K562 (cell line): ENCODE measurements at regions not wholly inside any gene's neighbourhood (a gene's known extent, or its start where the extent isn't known, plus 50 kb on each side); places are given as distances from the start of the nearest gene placed in this dataset.

ENCODE experiments used
- CBFA2T3 ChIP-seq: fragments of 450-650 bp; IDR thresholded peaks from 2 replicates; pipeline ENCODE4 v1.6.1; 2017
- CBX3 ChIP-seq, 2 experiments: IDR thresholded peaks; 1 replicate in 1 of 2; 2 replicates in 1 of 2; pipeline ENCODE4 v1.6.1; 2012; ENCODE audit warnings: inconsistent platforms in 2 of 2, low read length in 2 of 2, borderline replicate concordance in 1 of 2, control low read depth in 1 of 2
- FOXK2 ChIP-seq, 2 experiments: fragments of 450-650 bp; IDR thresholded peaks in 1 of 2; conservative IDR thresholded peaks in 1 of 2; 2 replicates each; pipeline ENCODE4 v1.6.1; 2016; ENCODE audit warnings: low read depth in 2 of 2, mild to moderate bottlenecking in 1 of 2
- KLF1 ChIP-seq: fragments of 450-650 bp; IDR thresholded peaks from 2 replicates; pipeline ENCODE4 v1.6.1; 2016; ENCODE audit warnings: missing genetic modification characterization, missing compliant biosample characterization
- LEF1 ChIP-seq: fragments of 450-650 bp; IDR thresholded peaks from 2 replicates; pipeline ENCODE4 v1.6.1; 2016; ENCODE audit warnings: mild to moderate bottlenecking
- MYC ChIP-seq, 2 experiments: fragments of 250-450 bp in 1 of 2; sonication (Bioruptor Pico) in 1 of 2; IDR thresholded peaks; 2 replicates each; pipeline versions ENCODE4 v1.5.1 to v1.6.1; 2012 to 2021; ENCODE audit warnings: low read depth in 2 of 2, borderline replicate concordance in 1 of 2, improper control_type of control experiment in 1 of 2, low read length in 1 of 2, mild to moderate bottlenecking in 1 of 2, moderate library complexity in 1 of 2
- NKRF ChIP-seq: fragments of 450-650 bp; IDR thresholded peaks from 2 replicates; pipeline ENCODE4 v1.6.1; 2016; ENCODE audit warnings: borderline replicate concordance
- POLR3A ChIP-seq: IDR thresholded peaks from 2 replicates; pipeline ENCODE4 v1.6.1; 2011; ENCODE audit warnings: borderline replicate concordance, mild to moderate bottlenecking, moderate library complexity; ENCODE audit not compliant: insufficient read length, insufficient read depth; ENCODE audit errors: extremely low read depth
- PRDM10 ChIP-seq: fragments of 450-650 bp; IDR thresholded peaks from 2 replicates; pipeline ENCODE4 v1.6.1; 2018; ENCODE audit not compliant: partially characterized antibody
- PREB ChIP-seq: sonication (generic); formaldehyde crosslinking; IDR thresholded peaks from 2 replicates; pipeline ENCODE4 v1.8.1; 2023; ENCODE audit warnings: mild to moderate bottlenecking, missing genetic modification reagents
- RCOR1 ChIP-seq, 2 experiments: IDR thresholded peaks; 2 replicates each; pipeline ENCODE4 v1.6.1; 2012; ENCODE audit warnings: low read depth in 2 of 2, low read length in 2 of 2, borderline replicate concordance in 1 of 2, improper control_type of control experiment in 1 of 2
- RNF219 ChIP-seq: fragments of 250-450 bp; sonication (Bioruptor Pico); IDR thresholded peaks from 2 replicates; pipeline ENCODE4 v1.5.0; 2022; ENCODE audit warnings: mild to moderate bottlenecking
- SMARCE1 ChIP-seq: fragments of 450-650 bp; IDR thresholded peaks from 2 replicates; pipeline ENCODE4 v1.7.1; 2016; ENCODE audit warnings: mild to moderate bottlenecking
- SRSF9 ChIP-seq: fragments of 200-400 bp; formaldehyde crosslinking; IDR thresholded peaks from 2 replicates; pipeline ENCODE4 v1.6.1; 2017; ENCODE audit warnings: low read depth, low read length, borderline replicate concordance
- TAF9B ChIP-seq: fragments of 450-650 bp; IDR thresholded peaks from 2 replicates; pipeline ENCODE4 v1.6.1; 2018; ENCODE audit warnings: mild to moderate bottlenecking; ENCODE audit not compliant: partially characterized antibody
- TEAD4 ChIP-seq, 2 experiments: sonication (generic) in 1 of 2; formaldehyde crosslinking in 1 of 2; IDR thresholded peaks; 2 replicates each; pipeline versions ENCODE4 v1.6.1 to v1.8.0; 2012 to 2022; ENCODE audit warnings: borderline replicate concordance in 1 of 2, inconsistent platforms in 1 of 2, low read length in 1 of 2, mild to moderate bottlenecking in 1 of 2, missing genetic modification reagents in 1 of 2
- ZKSCAN8 ChIP-seq: fragments of 200-800 bp; sonication (Bioruptor generic); IDR thresholded peaks from 2 replicates; pipeline ENCODE4 v1.6.1; 2016; ENCODE audit warnings: missing genetic modification characterization, missing compliant biosample characterization
- ZNF347 ChIP-seq: fragments of 450-650 bp; formaldehyde crosslinking; IDR thresholded peaks from 2 replicates; pipeline ENCODE4 v1.4.0; 2020; ENCODE audit warnings: low read depth, mild to moderate bottlenecking, moderate library complexity
- ZNF75A ChIP-seq: fragments of 450-650 bp; formaldehyde crosslinking; IDR thresholded peaks from 2 replicates; pipeline ENCODE4 v1.4.0; 2020; ENCODE audit warnings: mild to moderate bottlenecking

- TF ChIP-seq PRDM10 (no peak), MYC (IDR thresholded peaks at IDR 0.05; ENCODE audit: low read depth, low read length) (peak; percentile 54; the same call in 1 of the 2 replicates), MYC (CRISPR knock-in tag; IDR thresholded peaks at IDR 0.05; ENCODE audit: borderline replicate concordance, low read depth) (no peak), TAF9B (no peak), RCOR1 (IDR thresholded peaks at IDR 0.05; ENCODE audit: borderline replicate concordance in 1 of 2, low read depth in 2 of 2, low read length in 2 of 2) (peak in 1 of 2 experiments; percentile 60; a peak in 1 of 4 replicates), NKRF (no peak), CBFA2T3 (peak; percentile 85), ZNF347 (CRISPR knock-in tag) (no peak), LEF1 (no peak), KLF1 (tag) (no peak), ZNF75A (no peak), TEAD4 (IDR thresholded peaks at IDR 0.05; ENCODE audit: low read length) (peak; percentile 80), TEAD4 (CRISPR knock-in tag; IDR thresholded peaks at IDR 0.05; ENCODE audit: borderline replicate concordance) (no peak), SMARCE1 (peak; percentile 77; the same call in 1 of the 2 replicates), POLR3A (no peak), CBX3 (IDR thresholded peaks at IDR 0.05; ENCODE audit: borderline replicate concordance in 1 of 2, low read length in 2 of 2) (peak in 1 of 2 experiments; percentile 55; a peak in 1 of 3 replicates), PREB (no peak), RNF219 (CRISPR knock-in tag) (no peak), FOXK2 (conservative IDR thresholded peaks at IDR 0.05 in 1 of 2, IDR thresholded peaks at IDR 0.05 in 1 of 2; ENCODE audit: low read depth in 2 of 2) (no peak), ZKSCAN8 (CRISPR knock-in tag) (no peak), SRSF9 (no peak)
Measured at GRCh38 chr3:19811689-19812088, 122.3 kb downstream of the EFHB start (continued).
